Erythroblast (primary cell): ENCODE measurements at regions not wholly inside any gene's neighbourhood (a gene's known extent, or its start where the extent isn't known, plus 50 kb on each side); places are given as distances from the start of the nearest gene placed in this dataset.

ENCODE experiments used
- GATA1 ChIP-seq: IDR thresholded peaks from 2 replicates; pipeline ENCODE4 v1.6.1; 2011; ENCODE audit warnings: low read depth, mild to moderate bottlenecking, control low read depth, low read length, moderate library complexity
- POLR2A ChIP-seq: IDR thresholded peaks from 2 replicates; pipeline ENCODE4 v1.6.1; 2011; ENCODE audit warnings: mild to moderate bottlenecking, low read length

DNA sequence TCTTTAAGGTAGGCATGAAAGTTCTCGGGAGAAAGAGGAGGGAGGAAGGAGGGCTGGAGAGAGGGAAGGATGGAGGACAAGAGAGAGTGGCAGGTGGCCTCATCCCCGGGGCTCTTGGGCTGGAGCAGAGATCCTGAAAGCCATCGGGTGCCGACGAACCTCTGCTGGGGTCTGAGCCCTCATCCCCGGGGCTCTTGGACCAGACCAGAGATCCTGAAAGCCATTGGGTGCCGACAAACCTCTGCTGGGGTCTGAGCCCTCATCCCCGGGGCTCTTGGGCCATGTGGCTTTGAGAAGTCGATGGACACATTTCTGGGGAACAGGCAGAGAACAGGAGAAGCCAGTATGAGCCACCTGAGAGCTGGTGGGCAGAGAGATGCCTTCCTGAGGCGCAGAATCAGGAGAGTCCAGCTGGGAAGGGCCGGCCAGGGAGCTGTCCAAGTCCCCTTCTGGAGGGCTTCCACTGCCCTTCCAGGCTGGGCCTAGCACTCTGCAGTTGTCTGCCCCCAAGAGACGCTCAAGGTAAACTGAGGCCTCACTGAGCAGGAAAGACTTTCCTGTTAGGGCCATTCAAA, 1398.1 kb downstream of the BRD1 start:
- no peak for TF ChIP-seq POLR2A
- no peak for TF ChIP-seq GATA1
